ENCODE measurements at regions not wholly inside any gene's neighbourhood (a gene's known extent, or its start where the extent isn't known, plus 50 kb on each side); places are given as distances from the start of the nearest gene placed in this dataset.

- H3K9me3 ChIP-seq (ENCODE audit: control insufficient read depth, insufficient read depth, low read length): no peaks in the 10 kb centered on the region
- no peak overlapping the region for H2BK120ac ChIP-seq (ENCODE audit: low read depth, low read length)
- H3K18ac ChIP-seq (ENCODE audit: low read depth, low read length): no peak overlapping the region
- H2AK5ac ChIP-seq (ENCODE audit: low read depth, low read length): no peak overlapping the region
- DNase-seq (no peak), ATAC-seq (ENCODE audit: low read depth) (no peak)
- H3K9me1 ChIP-seq (ENCODE audit: insufficient read depth, low read length): no peaks in the 10 kb centered on the region
- no peaks in the 10 kb centered on the region for H3K36me3 ChIP-seq (ENCODE audit: control insufficient read depth, insufficient read depth, low read length)
- no CpG with 5 or more reads among the region's 2 CpGs for WGBS, 2 experiments (ENCODE audit: extremely low coverage in 2 of 2, insufficient read length in 1 of 2)
- no peak overlapping the region for H2BK15ac ChIP-seq (ENCODE audit: low read depth, low read length)
- no TSS peak for BruUV-seq (replicated peaks)
- H3K14ac ChIP-seq (replicated peaks; ENCODE audit: low read depth, low read length): no peak overlapping the region
- no peaks in the 10 kb centered on the region for H4K20me1 ChIP-seq (ENCODE audit: insufficient read depth, low read length)
- no peak overlapping the region for H3K23ac ChIP-seq (ENCODE audit: low read depth, low read length)
- no peak overlapping the region for H3K56ac ChIP-seq (ENCODE audit: extremely low read depth, insufficient read depth, low read length)
- dilution Hi-C loops (cut with HindIII; ENCODE audit: low sequenced_read_pairs, unreplicated experiment): no loop called here
- H2BK5ac ChIP-seq (ENCODE audit: low read depth, low read length, poor library complexity, severe bottlenecking): no peak overlapping the region
- H4K91ac ChIP-seq (ENCODE audit: insufficient read depth, low read depth, low read length): no peak overlapping the region
- H2BK20ac ChIP-seq (ENCODE audit: low read depth, low read length): no peak overlapping the region
- no peaks in the 10 kb centered on the region for H3K79me1 ChIP-seq (ENCODE audit: low read depth in 1 of 2, low read length in 2 of 2)
- no peak overlapping the region for H3K4me3 ChIP-seq (ENCODE audit: insufficient read depth, low read depth, low read length)
- H3K4me1 ChIP-seq (ENCODE audit: control insufficient read depth, insufficient read depth, low read length): no peaks in the 10 kb centered on the region
- in situ Hi-C loops (cut with MboI; ENCODE audit: low sequenced_read_pairs): no loop called here
- ChIA-PET POLR2A (ENCODE audit: unreplicated experiment) (no interaction called here), CTCF (no interaction called here)
- TF ChIP-seq MAZ (IDR thresholded peaks at IDR 0.05; ENCODE audit: borderline replicate concordance, low read depth, low read length) (no peak), USF2 (IDR thresholded peaks at IDR 0.05; ENCODE audit: low read depth, low read length) (no peak), CEBPB (IDR thresholded peaks at IDR 0.05; ENCODE audit: low read depth, low read length) (no peak), POLR2A (IDR thresholded peaks at IDR 0.05; ENCODE audit: low read depth, low read length) (no peak)
- H2AK9ac ChIP-seq (replicated peaks; ENCODE audit: low read depth, low read length, poor library complexity): no peak overlapping the region
- no peak overlapping the region for H4K5ac ChIP-seq (ENCODE audit: low read depth, low read length)
- no peak overlapping the region for H3K9ac ChIP-seq (ENCODE audit: low read depth, low read length)
- no peak overlapping the region for H3K4ac ChIP-seq (ENCODE audit: low read depth, low read length)
- no peak overlapping the region for H4K8ac ChIP-seq (ENCODE audit: low read depth in 2 of 2, low read length in 2 of 2)
- H3K27me3 ChIP-seq (ENCODE audit: control insufficient read depth, insufficient read depth, low read length): no peaks in the 10 kb centered on the region
- H2AFZ ChIP-seq (replicated peaks; ENCODE audit: low read length, poor library complexity): no peak overlapping the region
- intact Hi-C loops (cut with micrococcal nuclease): no loop called here
- no peak overlapping the region for H3K4me2 ChIP-seq (ENCODE audit: low read depth, low read length)
- no peak overlapping the region for H3K27ac ChIP-seq (ENCODE audit: insufficient read depth, low read length)
Observed at GRCh38 chr12:30135776-30136175, 352.0 kb upstream of the TMTC1 start.
